ACHN (cell line): ENCODE measurements at regions not wholly inside any gene's neighbourhood (a gene's known extent, or its start where the extent isn't known, plus 50 kb on each side); places are given as distances from the start of the nearest gene placed in this dataset.

Source experiments
- DNase-seq: peaks from one replicate; pipeline ENCODE4 v3.0.0-alpha.2; 2015
- in situ Hi-C: cut with HindIII; loops from 2 replicates; pipeline ENCODE4 v1.10.0; 2017; ENCODE audit warnings: low sequenced_read_pairs, low pct_ligation_motif_present, low pct_unique_long_range_greater_than_20kb

DNA sequence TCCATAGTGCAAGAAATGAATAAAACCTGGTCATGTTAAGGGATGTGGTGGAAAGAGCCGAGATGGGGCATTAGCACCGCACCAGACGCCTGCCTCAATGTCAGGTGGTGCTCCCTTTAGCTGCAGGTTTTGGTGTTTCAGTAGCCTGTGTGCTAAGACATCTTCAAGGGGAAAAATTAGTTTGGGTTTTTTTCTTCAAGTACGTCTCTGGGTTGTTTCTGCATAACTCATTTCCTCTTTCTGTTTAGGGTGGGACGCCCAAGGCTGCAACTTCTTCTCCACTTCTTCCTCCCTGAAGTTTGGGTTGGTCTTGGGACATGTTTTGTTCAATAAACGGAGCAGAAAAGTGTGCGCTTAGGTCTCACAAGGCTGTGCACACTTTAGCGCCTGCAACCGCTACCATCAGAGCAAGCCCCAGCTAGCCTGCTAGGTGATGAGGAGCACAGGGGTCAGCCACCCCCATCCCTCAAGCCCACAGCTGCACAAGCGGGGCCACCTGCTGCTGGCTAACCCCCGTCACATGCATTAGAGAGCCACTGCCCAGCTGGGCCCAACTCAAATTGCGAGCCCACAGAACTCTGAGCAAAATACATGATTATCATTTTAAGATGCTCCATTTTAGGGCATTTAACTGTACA is 1495.7 kb downstream of the TBC1D22A start:
- no peak for DNase-seq

DNA sequence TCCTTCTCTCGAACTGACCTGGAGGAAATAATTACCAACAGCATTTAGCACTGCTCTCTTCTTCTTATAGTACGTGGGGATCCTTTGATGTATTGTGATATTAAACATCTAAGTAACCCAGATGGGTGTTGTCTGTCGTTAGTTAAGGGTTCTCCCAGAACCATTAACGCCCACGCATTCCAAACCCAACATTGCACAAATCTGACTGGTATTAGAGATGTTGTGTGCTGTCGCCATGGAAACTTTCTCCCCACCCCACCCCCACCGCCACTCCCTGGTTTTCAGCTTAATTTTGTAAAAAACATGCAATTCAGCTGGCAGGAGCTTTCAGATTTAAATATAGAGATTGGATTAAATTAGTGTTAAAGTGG is 1495.2 kb downstream of the TBC1D22A start:
- in situ Hi-C loops: no loop called here
- no peak for DNase-seq

More for the DNA sequence above, 1495.7 kb downstream of the TBC1D22A start:
- in situ Hi-C loops: no loop called here

DNA sequence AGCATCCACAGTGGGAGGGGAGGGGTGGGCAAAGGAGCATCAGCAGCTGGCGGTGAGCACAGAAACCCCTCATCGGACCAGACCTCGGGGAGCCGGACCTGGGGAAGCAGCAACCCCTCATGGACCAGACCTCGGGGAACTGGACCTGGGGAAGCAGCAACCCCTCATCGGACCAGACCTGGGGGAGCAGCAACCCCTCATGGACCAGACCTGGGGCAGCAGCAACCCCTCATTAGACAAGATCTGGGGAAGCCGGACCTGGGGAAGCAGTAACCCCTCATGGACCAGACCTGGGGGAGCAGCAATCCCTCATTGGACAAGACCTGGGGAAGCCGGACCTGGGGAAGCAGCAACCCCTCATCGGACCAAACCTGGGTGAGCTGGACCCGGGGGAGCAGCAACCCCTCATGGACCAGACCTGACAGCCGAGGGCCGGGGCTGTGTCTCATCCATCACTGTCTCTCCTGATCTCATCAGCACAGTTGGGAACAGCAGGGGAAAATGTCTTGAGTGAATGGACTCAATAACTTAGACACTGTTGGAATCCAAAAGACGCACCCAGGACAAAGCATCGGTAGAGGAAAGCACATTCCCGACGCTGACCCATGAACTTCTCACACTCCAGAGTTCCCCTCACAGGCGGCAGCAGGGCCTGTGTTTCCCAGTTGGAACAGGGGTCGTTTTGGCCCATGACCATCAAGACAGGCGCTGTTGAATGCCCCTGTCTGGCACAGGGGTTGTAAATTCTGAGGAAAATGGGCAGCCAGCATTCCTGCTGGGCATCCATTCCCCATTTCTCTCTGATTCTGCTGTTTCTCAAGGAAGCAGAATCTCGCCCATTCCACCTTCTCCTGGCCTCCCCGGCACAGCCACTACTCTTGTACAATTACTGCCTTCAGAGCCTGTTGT is 1494.6 kb downstream of the TBC1D22A start:
- in situ Hi-C loops: no loop called here
- DNase-seq: no peak

DNA sequence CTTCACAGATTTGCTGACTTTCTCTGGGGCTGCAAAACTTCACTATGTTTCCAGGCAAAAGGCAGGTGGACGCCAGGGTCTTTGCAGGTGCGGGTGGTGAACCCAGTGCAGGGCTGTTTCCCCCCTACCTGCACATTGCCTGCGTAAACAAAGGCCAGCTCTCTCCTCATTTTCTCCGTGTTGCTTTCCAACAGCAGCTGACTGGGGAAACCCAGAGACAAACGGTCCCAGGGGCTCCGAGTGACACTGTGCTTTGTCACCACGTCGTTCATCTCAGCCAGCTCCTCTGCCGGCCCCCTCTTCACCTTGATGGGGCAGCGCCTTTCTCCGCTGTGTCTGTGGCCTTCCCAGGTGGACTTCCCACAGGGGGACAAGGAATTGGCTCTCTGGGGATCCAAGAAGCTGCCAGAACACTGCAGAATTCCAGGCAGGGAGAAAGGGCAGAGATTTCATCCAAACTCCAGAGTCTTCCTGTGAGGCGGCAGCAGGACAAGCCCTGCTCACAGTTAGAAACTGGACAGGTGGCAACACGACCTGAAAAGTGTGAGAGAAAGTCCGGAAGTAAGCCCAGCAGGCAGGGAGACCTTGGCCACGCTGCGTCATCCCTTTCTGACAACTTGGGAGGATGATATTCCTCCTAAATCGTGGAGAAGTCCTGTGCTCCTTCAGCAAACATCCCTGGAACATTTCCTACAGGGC is 1493.7 kb downstream of the TBC1D22A start:
- no peak for DNase-seq
- in situ Hi-C loops: no loop called here

DNA sequence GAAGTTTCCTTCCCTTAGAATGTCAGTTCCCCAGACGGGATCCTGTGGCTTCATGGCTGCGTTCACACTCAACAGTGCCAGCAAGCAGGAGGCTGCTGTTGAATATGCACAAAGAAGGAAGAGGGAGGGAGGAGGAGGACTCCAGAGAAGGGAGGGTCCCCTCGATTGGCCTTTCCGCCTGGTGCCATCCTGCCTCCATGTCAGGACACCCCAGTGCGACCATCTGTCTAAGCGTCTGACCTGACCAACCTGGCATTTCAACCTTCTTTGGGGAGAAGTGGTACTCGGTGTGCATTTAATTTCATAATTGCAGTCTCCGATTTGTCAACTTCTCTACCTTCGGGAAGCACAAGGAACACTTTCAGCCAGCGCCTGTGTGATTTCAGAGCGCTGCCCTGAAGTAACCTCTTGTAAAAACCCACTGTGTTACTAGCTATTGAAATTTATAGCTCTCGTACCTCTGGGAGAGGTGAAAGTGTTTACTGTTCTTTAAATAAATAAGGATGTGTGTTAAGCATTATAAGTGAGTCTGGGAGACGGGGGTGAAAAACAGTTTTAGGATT is 1491.9 kb downstream of the TBC1D22A start:
- in situ Hi-C loops: no loop called here
- DNase-seq: no peak

DNA sequence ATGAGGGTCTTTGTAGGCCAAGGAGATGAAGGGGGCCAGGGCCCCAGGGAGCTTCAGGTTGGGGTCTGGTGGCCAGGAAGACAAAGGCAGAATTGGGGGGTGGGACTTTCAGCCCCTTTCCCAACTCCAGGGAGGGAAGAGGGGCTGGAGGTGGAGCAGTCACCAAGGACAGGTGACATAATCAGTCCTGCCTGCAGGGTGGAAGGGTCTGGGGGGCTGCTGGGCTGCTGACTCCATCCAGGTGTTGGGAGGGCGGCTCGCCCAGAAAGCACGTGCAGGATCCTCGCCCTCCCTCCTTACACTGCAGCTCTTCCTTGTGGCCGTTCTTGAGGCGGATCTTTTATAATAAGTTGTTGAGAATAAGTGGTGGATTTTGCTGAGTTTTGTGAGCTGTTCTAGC is 1491.1 kb downstream of the TBC1D22A start:
- in situ Hi-C loops: no loop called here
- no peak for DNase-seq

DNA sequence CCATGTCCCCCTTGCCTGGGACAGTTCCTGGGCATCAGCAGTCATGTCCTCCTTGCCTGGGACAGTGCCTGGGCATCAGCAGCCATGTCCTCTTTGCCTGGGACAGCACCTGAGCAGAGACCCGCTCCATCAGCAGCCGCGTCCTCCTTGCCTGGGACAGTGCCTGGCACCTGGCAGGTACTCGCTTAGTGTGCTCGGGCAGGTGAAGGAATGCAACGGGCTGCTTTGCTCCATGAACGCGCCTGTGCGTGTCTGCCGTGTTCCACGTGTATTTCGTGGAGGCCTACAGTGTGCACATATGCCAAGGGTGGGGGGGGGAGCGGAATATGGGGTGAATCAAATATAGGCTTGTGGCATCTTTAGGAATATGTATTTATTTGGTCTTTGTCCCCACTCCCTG is 1490.7 kb downstream of the TBC1D22A start:
- in situ Hi-C loops: no loop called here
- DNase-seq: no peak

DNA sequence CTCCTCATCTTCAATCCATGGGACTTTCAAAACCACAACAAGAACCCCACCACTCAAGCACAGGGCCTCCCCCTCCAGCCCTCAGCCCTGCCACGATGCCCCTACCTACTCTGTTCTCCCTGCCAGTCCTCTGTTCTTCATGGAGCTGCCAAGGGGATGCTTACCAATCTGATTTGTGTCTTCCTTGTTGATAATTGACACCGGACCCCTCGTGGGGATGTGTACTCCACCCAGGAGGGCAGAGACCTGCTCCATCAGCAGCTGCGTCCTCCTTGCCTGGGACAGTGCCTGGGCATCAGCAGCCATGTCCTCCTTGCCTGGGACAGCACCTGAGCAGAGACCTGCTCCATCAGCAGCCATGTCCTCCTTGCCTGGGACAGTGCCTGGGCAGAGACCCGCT is 1489.2 kb downstream of the TBC1D22A start:
- in situ Hi-C loops: no loop called here

DNA sequence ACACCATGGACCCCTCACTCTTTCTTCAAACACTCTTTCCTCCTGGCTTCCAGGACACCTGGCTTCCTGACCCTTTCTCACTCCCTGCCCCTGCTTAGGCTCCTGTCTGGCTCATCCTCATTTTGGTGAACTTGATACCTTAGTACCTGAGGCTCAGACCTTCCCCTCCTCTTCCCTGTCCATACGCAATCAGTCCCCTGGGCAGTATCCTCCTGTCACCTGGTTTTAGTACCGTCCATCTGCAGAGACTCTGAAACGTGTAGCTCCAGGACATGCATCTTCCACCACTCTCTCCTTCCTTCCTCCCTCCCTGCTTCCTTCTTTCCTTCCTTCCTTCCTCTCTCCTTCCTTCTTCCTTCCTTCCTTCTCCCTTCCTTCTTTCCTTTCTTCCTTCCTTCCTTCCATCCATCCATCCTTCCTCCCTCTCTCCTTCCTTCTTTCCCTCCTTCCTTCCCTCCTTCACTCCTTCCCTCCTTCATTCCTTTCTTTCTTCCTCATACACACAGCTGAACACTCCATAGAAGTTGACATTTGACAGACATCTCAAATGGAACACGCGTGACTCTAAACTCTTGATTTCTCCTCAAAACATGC is 1488.6 kb downstream of the TBC1D22A start:
- no peak for DNase-seq
- in situ Hi-C loops: no loop called here

More for the DNA sequence above, 1489.2 kb downstream of the TBC1D22A start:
- DNase-seq: no peak

DNA sequence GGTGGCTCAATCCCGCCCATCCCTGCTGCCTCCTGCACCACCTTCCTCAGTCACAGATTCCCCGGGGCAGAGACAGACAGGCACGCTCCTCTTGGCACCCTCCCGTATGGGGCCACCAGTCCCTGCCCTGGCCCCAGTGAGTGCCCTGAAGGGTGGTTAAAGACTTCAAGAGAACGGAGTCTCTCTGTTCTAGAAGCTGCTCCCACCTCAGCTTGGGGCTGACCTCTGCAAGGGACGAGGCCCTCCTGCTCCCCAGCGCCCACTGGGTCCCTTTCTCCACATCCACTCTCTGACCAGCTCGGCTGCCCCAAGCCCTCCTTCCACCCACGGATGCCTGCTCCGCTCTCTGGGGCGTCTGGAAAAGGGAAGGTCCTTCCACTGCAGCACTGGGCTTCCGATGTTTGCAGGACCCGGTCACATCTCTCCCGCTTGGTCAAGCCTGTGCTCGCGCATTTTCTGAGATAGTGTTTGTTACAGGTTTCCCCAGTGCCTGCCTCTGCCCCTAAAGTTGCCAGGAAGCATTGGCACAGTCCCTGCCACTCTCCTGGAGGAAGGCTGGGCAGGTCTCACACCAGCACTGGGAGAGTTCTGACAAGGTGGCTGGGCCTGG is 1487.9 kb downstream of the TBC1D22A start:
- in situ Hi-C loops: no loop called here
- no peak for DNase-seq

DNA sequence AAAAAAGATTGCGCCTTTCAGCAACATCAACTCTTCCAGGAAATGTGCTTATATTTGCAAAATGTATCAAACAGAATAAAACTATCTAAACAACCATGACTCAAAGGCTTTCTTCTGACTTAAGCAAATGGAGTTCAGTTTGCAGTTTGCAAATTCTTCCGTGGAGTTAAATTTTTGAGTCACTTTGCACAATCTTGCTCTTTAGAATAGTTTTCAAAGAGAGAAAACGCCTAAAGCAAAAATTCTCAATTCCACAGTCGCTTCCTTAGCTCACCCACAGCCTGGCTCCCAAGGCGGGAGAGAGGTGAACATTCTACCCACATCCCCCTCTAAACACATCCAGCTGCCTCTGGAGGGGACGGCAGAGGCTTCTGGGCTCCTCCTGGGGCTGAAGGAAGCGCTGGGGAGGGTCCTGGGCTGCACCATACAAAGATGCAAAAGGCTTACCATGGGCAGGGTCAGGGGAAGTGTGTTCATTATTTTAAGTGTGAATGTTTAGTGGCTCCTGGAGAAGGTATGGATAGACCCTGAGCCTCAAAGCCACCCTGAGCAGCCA is 1487.3 kb downstream of the TBC1D22A start:
- no peak for DNase-seq
- in situ Hi-C loops: no loop called here

DNA sequence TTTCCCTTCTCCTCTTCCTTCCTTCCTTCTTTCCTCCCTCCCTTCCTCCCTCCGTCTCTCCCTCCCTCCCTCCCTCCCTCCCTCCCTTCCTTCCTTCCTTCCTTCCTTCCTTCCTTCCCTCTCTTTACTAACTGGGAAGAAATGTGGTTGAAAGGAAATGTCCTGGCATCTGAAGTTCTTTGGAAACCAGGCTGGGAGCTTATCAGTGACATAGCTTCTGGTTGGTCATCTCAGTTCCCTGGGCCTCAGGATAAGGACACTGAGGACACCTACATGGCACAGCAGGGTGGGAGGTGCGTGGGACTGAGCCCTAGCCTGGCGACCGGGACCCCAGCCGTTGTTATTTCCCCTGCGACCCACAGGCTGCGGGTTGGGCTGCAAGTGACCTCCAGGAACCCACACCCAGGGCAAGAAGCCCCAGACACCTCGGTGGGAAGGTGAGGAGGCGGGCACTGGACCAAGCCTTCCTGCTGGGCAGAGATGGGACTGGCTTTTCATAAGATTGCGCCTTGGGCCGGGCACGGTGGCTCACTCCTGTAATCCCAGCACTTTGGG is 1486.5 kb downstream of the TBC1D22A start:
- DNase-seq: no peak
- in situ Hi-C loops: no loop called here

DNA sequence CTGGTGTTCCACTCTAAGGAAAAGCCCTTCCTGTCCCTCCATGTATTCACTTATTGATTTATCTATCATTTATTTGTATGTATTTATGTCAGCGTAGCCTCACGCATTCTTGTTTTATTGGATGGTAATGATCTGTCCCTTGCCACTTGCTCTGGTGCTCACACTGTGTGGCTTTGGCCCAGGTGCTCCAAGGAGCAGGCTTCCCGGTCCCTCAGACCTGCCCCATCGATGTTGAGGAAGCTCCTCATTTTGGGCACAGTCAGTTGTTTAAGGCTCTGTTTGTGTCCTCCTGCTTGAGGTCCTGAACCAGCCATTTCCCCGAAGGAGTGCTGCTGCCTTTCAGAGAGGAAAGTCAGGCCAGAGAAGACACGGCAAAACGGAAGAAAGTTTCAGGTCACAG is 1485.4 kb downstream of the TBC1D22A start:
- in situ Hi-C loops: no loop called here
- no peak for DNase-seq

DNA sequence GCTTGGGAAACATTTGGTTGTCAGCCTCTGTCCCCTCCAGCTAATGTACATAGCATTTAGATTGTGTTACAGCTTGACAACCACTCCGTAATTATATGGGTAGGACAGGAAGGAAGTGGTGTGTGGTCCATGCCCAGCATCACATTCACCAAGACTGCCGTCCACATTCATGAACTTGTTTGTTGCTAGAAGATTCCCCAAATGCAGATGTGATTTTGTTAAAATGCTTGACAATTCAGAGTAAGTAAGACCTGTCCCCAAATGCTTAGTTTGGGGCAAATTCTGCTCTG is 1482.7 kb downstream of the TBC1D22A start:
- in situ Hi-C loops: no loop called here
- DNase-seq: no peak

DNA sequence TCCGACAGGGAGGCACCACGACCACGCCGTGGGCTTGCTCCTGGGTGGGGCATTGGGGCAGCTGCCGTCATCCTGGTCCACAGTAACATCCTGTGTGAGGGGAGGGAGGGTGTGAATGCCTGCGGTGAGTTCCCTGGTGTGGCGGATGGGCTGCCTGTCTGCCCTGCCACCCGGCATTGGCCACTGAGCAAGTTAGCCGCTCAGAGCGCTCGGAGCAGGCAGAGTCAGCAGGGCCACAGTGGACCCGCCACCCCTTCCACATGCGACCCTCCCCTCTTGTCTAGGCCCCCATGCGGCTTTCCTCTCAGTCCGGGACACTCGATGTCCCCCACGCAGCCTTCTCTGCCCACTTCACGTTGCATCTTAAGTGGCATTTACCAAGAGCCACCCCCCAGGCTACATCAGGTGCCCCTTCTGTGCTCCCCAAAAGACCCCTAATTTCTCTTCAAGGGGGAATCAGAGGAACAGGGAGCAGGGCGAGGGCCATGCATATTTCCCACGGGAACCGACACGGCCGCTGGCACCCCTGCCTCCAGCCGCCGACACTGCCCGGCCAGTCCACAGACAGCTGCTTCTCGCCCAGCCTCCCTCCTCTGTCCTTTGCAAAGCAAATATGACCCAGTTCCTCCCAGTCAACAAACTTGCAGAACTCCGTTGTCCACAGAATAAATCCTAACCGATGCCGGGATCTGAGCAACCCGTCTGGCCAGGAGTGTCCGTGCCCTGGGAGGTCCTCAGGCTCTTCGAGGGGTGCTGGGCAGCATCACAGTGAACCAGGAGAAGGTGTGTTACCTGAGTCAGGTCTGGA is 1482.1 kb downstream of the TBC1D22A start:
- in situ Hi-C loops: no loop called here
- DNase-seq: no peak

DNA sequence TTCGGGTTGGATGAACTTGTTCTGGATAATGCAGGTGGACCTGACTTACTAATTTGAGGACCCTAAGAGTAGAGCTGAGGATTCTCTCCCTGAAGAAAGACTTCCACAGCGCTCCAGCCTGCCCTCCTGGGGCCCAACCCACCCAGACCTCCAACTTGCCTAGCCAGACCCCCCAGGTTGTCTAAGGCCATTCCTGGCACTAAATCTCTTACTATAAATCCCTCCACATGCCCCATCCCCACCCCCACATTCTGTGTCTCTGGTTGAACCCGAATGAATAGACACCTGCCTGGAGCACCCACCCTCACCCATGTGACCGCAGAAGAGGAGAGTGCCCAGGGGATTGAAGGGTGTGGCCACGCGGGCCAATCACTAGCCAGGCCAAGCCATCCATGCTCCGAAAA is 1480.0 kb downstream of the TBC1D22A start:
- DNase-seq: no peak
- in situ Hi-C loops: no loop called here

DNA sequence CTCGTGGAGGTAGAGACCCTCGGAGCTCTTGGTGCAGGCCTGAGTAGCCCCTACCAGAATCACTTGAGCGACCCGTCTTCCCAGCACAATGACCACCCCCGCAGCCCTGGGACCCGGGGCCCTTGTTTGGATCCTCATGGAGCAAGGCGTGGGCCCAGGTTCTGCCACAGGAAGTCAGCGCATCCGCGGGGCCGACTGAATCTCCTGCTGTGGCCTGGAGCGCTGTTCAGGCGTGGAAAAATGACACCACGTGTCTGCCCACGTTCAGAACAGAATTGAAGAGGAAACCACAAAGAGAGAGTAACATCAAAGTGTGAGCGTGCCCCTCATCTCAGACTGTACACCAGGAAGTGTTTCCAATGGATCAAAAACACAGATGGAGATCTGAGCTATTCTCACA is 1479.2 kb downstream of the TBC1D22A start:
- in situ Hi-C loops: no loop called here
- DNase-seq: no peak

DNA sequence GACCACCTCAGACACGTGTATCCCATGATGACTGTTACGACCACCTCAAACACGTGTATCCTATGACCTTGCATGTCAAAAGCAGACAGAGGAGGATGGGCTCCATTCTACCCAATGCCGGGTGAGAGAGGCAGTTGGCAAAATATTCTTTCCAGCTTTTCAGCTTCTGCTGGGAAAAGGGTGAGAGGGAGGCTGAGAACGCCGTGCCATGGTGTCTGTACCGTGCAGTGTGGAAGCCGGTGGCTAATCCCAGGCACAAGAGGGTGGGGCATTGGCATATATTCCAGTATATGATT is 1478.4 kb downstream of the TBC1D22A start:
- DNase-seq: no peak
- in situ Hi-C loops: no loop called here
